H1 (cell line): ENCODE measurements at regions not wholly inside any gene's neighbourhood (a gene's known extent, or its start where the extent isn't known, plus 50 kb on each side); places are given as distances from the start of the nearest gene placed in this dataset.
A peak's percentile ranks its signal among the peaks of the same experiment; 100 is the strongest.

Source experiments
- CTCF ChIA-PET: fragments of 300-600 bp; sonication (Branson Sonifier 250); formaldehyde crosslinking; loops from one replicate; lab custom pipeline; 2021; ENCODE audit not compliant: partially characterized antibody; lab: Charles Lee
- POLR2A ChIA-PET: fragments of 300-600 bp; sonication (Branson Sonifier 250); formaldehyde crosslinking; loops from one replicate; lab custom pipeline; 2021; ENCODE audit warnings: inconsistent platforms; ENCODE audit not compliant: partially characterized antibody; lab: Charles Lee
- DNase-seq, 2 experiments: peaks; one replicate each; pipeline versions ENCODE4 v3.0.0 to v3.0.0-alpha.2; 2010 to 2022; ENCODE audit warnings: low spot score in 2 of 2, low read depth in 1 of 2, mixed read lengths in 1 of 2
- FAIRE-seq: peaks from 2 replicates; lab custom pipeline; 2011; peaks lifted over from hg19 to GRCh38; lab: Jason Lieb, UNC
- H2AFZ ChIP-seq: 2 replicates; pipeline ENCODE4 v1.8.1; 2012; ENCODE audit warnings: low read length, inconsistent platforms
- H2AK5ac ChIP-seq: 2 replicates; pipeline ENCODE4 v1.6.1; 2013; ENCODE audit warnings: low read depth, low read length
- H2BK120ac ChIP-seq: replicated peaks from 2 replicates; pipeline ENCODE3; 2013; ENCODE audit warnings: low read depth, low read length, inconsistent platforms
- H2BK12ac ChIP-seq: 2 replicates; pipeline ENCODE4 v1.6.1; 2013; ENCODE audit warnings: low read depth, low read length
- H2BK15ac ChIP-seq: 2 replicates; pipeline ENCODE4 v1.6.1; 2013; ENCODE audit warnings: low read length
- H2BK20ac ChIP-seq: 2 replicates; pipeline ENCODE4 v1.6.1; 2013; ENCODE audit warnings: low read length
- H2BK5ac ChIP-seq: 2 replicates; pipeline ENCODE4 v1.6.1; 2013; ENCODE audit warnings: low read depth, low read length
- H3K14ac ChIP-seq: 2 replicates; pipeline ENCODE4 v1.6.1; 2013; ENCODE audit warnings: inconsistent platforms; ENCODE audit not compliant: insufficient read length
- H3K18ac ChIP-seq: 2 replicates; pipeline ENCODE4 v1.6.1; 2013; ENCODE audit warnings: low read length; ENCODE audit errors: extremely low read depth
- H3K23ac ChIP-seq: 2 replicates; pipeline ENCODE4 v1.6.1; 2013; ENCODE audit warnings: inconsistent platforms; ENCODE audit not compliant: insufficient read length
- H3K23me2 ChIP-seq: 2 replicates; pipeline ENCODE4 v1.6.1; 2013; ENCODE audit warnings: low read depth, low read length
- H3K27ac ChIP-seq: 2 replicates; pipeline ENCODE4 v1.6.1; 2011; ENCODE audit warnings: low read depth, low read length, inconsistent platforms
- H3K27me3 ChIP-seq, 4 experiments: replicated peaks in 1 of 4; 1 replicate in 1 of 4; 2 replicates in 3 of 4; pipeline versions ENCODE4 v1.6.1 to v1.8.1; 2011 to 2013; ENCODE audit warnings: low read length in 3 of 4, mild to moderate bottlenecking in 3 of 4, inconsistent platforms in 2 of 4, mixed read lengths in 2 of 4, moderate library complexity in 1 of 4; ENCODE audit not compliant: control insufficient read depth in 3 of 4, insufficient read depth in 3 of 4; ENCODE audit errors: extremely low read depth in 1 of 4
- H3K36me3 ChIP-seq, 4 experiments: 2 replicates each; pipeline versions ENCODE4 v1.6.1 to v1.8.1; 2011 to 2013; ENCODE audit warnings: mild to moderate bottlenecking in 4 of 4, low read length in 3 of 4, moderate library complexity in 2 of 4, control low read depth in 1 of 4, inconsistent platforms in 1 of 4; ENCODE audit not compliant: insufficient read depth in 4 of 4, control insufficient read depth in 2 of 4
- H3K4ac ChIP-seq: replicated peaks from 2 replicates; pipeline ENCODE3; 2013; ENCODE audit warnings: low read length, low read depth, mixed read lengths, inconsistent platforms; ENCODE audit not compliant: insufficient read length
- H3K4me1 ChIP-seq, 4 experiments: replicated peaks in 1 of 4; 1 replicate in 1 of 4; 2 replicates in 3 of 4; pipeline versions ENCODE4 v1.6.1 to v1.8.1; 2011 to 2013; ENCODE audit warnings: low read length in 3 of 4, inconsistent platforms in 2 of 4, mixed read lengths in 1 of 4; ENCODE audit not compliant: insufficient read depth in 4 of 4, control insufficient read depth in 3 of 4
- H3K4me2 ChIP-seq, 2 experiments: 2 replicates each; pipeline versions ENCODE4 v1.6.1 to v1.8.1; 2011 to 2013; ENCODE audit warnings: low read depth in 2 of 2, low read length in 2 of 2, control low read depth in 1 of 2, inconsistent platforms in 1 of 2, mild to moderate bottlenecking in 1 of 2; ENCODE audit not compliant: insufficient read depth in 1 of 2
- H3K4me3 ChIP-seq, 4 experiments: fragments of 200-600, 300-600 bp in 1 of 4; sonication (generic), shearing (Covaris generic), sonication (Bioruptor Twin) in 1 of 4; 2 replicates each; pipeline versions ENCODE4 v1.5.1 to v1.8.1; 2011 to 2016; ENCODE audit warnings: low read length in 4 of 4, low read depth in 3 of 4, control low read depth in 2 of 4, inconsistent platforms in 2 of 4, mild to moderate bottlenecking in 2 of 4, mixed read lengths in 1 of 4, moderate library complexity in 1 of 4; ENCODE audit not compliant: insufficient read depth in 2 of 4; ENCODE audit errors: extremely low read depth in 1 of 4
- H3K56ac ChIP-seq: replicated peaks from 2 replicates; pipeline ENCODE3; 2013; ENCODE audit warnings: low read depth, mild to moderate bottlenecking, mixed read lengths, low read length, inconsistent platforms; ENCODE audit not compliant: insufficient read length
- H3K79me1 ChIP-seq: 2 replicates; pipeline ENCODE4 v1.6.1; 2013; ENCODE audit warnings: low read depth, low read length, control low read depth
- H3K79me2 ChIP-seq, 2 experiments: 2 replicates each; pipeline versions ENCODE4 v1.6.1 to v1.8.1; 2012 to 2013; ENCODE audit warnings: low read length in 2 of 2, mild to moderate bottlenecking in 2 of 2, inconsistent platforms in 1 of 2; ENCODE audit not compliant: insufficient read depth in 2 of 2, control insufficient read depth in 1 of 2
- H3K9ac ChIP-seq, 4 experiments: replicated peaks in 1 of 4; 1 replicate in 1 of 4; 2 replicates in 3 of 4; pipeline versions ENCODE4 v1.6.1 to v1.8.1; 2011 to 2013; ENCODE audit warnings: low read depth in 3 of 4, low read length in 3 of 4, control low read depth in 2 of 4, mild to moderate bottlenecking in 2 of 4, moderate library complexity in 2 of 4, inconsistent platforms in 1 of 4; ENCODE audit errors: extremely low read depth in 1 of 4
- H3K9me3 ChIP-seq, 2 experiments: 2 replicates each; pipeline versions ENCODE4 v1.6.1 to v1.8.1; 2012 to 2013; ENCODE audit warnings: mild to moderate bottlenecking in 2 of 2, moderate library complexity in 2 of 2, control low read depth in 1 of 2, inconsistent platforms in 1 of 2, low read depth in 1 of 2, low read length in 1 of 2, mixed read lengths in 1 of 2; ENCODE audit not compliant: insufficient read depth in 2 of 2
- H4K20me1 ChIP-seq, 2 experiments: replicated peaks in 1 of 2; 2 replicates each; pipeline versions ENCODE3 to v1.8.1; 2011 to 2013; ENCODE audit warnings: inconsistent platforms in 2 of 2, low read length in 2 of 2, mild to moderate bottlenecking in 1 of 2; ENCODE audit not compliant: insufficient read depth in 2 of 2, control insufficient read depth in 1 of 2
- H4K5ac ChIP-seq: 2 replicates; pipeline ENCODE4 v1.6.1; 2013; ENCODE audit warnings: low read length, low read depth, mixed read lengths, inconsistent platforms; ENCODE audit not compliant: insufficient read length
- H4K8ac ChIP-seq: 2 replicates; pipeline ENCODE4 v1.8.0; 2013; ENCODE audit warnings: mild to moderate bottlenecking, moderate library complexity, low read length, inconsistent platforms; ENCODE audit not compliant: insufficient read depth; ENCODE audit errors: extremely low read depth
- H4K91ac ChIP-seq: replicated peaks from 2 replicates; pipeline ENCODE3; 2013; ENCODE audit warnings: low read length, mixed read lengths, inconsistent platforms; ENCODE audit not compliant: insufficient read length
- MAFK ChIP-seq: IDR thresholded peaks from 2 replicates; pipeline ENCODE4 v1.6.1; 2012; ENCODE audit warnings: low read depth, mild to moderate bottlenecking, improper control_type of control experiment, low read length
- PHF8 ChIP-seq: fragments of 200-600 bp; sonication (generic); conservative IDR thresholded peaks from 2 replicates; pipeline ENCODE4 v1.7.1; 2012; ENCODE audit warnings: low read depth, mild to moderate bottlenecking, inconsistent platforms, low read length, moderate library complexity
- WGBS, 2 experiments: shearing (Covaris generic) in 1 of 2; methylation state at CpG; one replicate each; pipeline versions ENCODE4 v1.1.6 to v1.1.7; 2013 to 2015; ENCODE audit warnings: low lambda C conversion rate in 2 of 2, mixed read lengths in 2 of 2, inconsistent platforms in 1 of 2, low coverage in 1 of 2, missing lambda C conversion rate in 1 of 2; ENCODE audit not compliant: insufficient replicate concordance in 2 of 2, insufficient coverage in 1 of 2, insufficient read length in 1 of 2; ENCODE audit errors: extremely low coverage in 1 of 2, missing lambda C conversion rate in 1 of 2; 5-methylcytosine and 5-hydroxymethylcytosine counted together

- Histone ChIP-seq H2BK12ac (no peak overlapping the region), H3K56ac (no peak overlapping the region), H4K91ac (no peak overlapping the region), H3K4me1 (no peaks in the 10 kb centered on the region), H2BK120ac (no peak overlapping the region), H3K36me3 (no peaks in the 10 kb centered on the region), H4K5ac (no peak overlapping the region), H3K27ac (no peak overlapping the region), H2BK15ac (no peak overlapping the region), H3K4me3 (no peak overlapping the region), H4K20me1 (no peaks in the 10 kb centered on the region), H2AK5ac (no peak overlapping the region), H3K4me2 (no peak overlapping the region), H3K79me2 (no peaks in the 10 kb centered on the region), H3K14ac (no peak overlapping the region), H2AFZ (no peak overlapping the region), H3K18ac (no peak overlapping the region), H3K27me3 (no peaks in the 10 kb centered on the region), H2BK5ac (no peak overlapping the region), H2BK20ac (no peak overlapping the region), H3K23me2 (no peaks in the 10 kb centered on the region), H3K4ac (no peak overlapping the region), H3K79me1 (no peaks in the 10 kb centered on the region), H3K9me3 (no peaks in the 10 kb centered on the region), H4K8ac (no peak overlapping the region), H3K9ac (no peak overlapping the region), H3K23ac (no peak overlapping the region)
- TF ChIP-seq PHF8 (no peak), MAFK (peak; percentile 32; the same call in 1 of the 2 replicates)
- DNase-seq (no peak), FAIRE-seq (no peak)
- ChIA-PET CTCF (no interaction called here), POLR2A (no interaction called here)
- 95% methylated on average over 3 of the region's 3 CpGs; no CpG with 5 or more reads in 1 of the 2 experiments for WGBS, 2 experiments
These were observed 736.9 kb upstream of the PRMT6 start for GRCh38 chr1:106319612-106320011.
